SK-N-SH (cell line): ENCODE measurements at regions not wholly inside any gene's neighbourhood (a gene's known extent, or its start where the extent isn't known, plus 50 kb on each side); places are given as distances from the start of the nearest gene placed in this dataset.

Source experiments
- ELF1 ChIP-seq: IDR thresholded peaks from 2 replicates; pipeline ENCODE4 v1.4.0; 2012
- GABPA ChIP-seq: IDR thresholded peaks from 2 replicates; pipeline ENCODE4 v1.4.0; 2012; ENCODE audit warnings: low read depth, mild to moderate bottlenecking
- JUND ChIP-seq: IDR thresholded peaks from 2 replicates; pipeline ENCODE4 v1.4.0; 2012
- SIN3A ChIP-seq: IDR thresholded peaks from 2 replicates; pipeline ENCODE4 v1.6.1; 2012; ENCODE audit warnings: low read depth, mild to moderate bottlenecking, low read length, moderate library complexity, borderline replicate concordance
- SMC3 ChIP-seq: IDR thresholded peaks from 2 replicates; pipeline ENCODE4 v1.6.1; 2012; ENCODE audit warnings: low read depth, low read length, improper control_type of control experiment
- TCF12 ChIP-seq: IDR thresholded peaks from 2 replicates; pipeline ENCODE4 v1.4.0; 2012
- YY1 ChIP-seq: IDR thresholded peaks from 2 replicates; pipeline ENCODE4 v1.4.0; 2012; ENCODE audit warnings: low read depth, mild to moderate bottlenecking
- TF ChIP-seq, protein P1 (sequence below): fragments of 200-600 bp; sonication (generic); IDR thresholded peaks from 2 replicates; pipeline ENCODE4 v1.6.1; 2017; ENCODE audit warnings: antibody characterized with exemption, mild to moderate bottlenecking, moderate library complexity
- TF ChIP-seq, protein P2 (sequence below): IDR thresholded peaks from 2 replicates; pipeline ENCODE4 v1.4.0; 2012; ENCODE audit warnings: low read depth
- TF ChIP-seq, protein P3 (sequence below): fragments of 150-350 bp; IDR thresholded peaks from 2 replicates; pipeline ENCODE4 v1.6.1; 2016; ENCODE audit warnings: mild to moderate bottlenecking, low read depth, low read length
- TF ChIP-seq, protein P4 (sequence below): IDR thresholded peaks from 2 replicates; pipeline ENCODE4 v1.6.1; 2012; ENCODE audit warnings: mild to moderate bottlenecking, low read depth, low read length, moderate library complexity

DNA sequence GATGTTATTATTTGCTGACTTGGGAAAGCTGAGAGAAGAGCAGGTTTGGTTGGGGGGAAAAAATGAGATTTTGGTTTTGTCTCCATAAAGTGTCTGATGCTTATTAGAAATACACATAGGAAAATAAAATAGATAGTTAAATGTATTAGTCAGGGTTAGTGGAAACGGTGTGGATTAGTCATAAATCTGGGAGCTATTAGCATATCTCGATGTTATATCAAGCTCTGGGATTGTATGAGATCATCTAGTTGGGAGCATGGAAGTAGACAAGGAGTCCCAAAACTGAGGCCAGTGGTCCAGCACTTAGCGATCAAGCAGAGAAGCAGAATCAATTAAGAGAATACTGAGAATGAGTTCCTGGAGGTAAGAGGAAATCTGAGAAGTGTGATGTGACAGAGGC, 845.5 kb downstream of the ROBO2 start:
- TF ChIP-seq, protein P1, sequence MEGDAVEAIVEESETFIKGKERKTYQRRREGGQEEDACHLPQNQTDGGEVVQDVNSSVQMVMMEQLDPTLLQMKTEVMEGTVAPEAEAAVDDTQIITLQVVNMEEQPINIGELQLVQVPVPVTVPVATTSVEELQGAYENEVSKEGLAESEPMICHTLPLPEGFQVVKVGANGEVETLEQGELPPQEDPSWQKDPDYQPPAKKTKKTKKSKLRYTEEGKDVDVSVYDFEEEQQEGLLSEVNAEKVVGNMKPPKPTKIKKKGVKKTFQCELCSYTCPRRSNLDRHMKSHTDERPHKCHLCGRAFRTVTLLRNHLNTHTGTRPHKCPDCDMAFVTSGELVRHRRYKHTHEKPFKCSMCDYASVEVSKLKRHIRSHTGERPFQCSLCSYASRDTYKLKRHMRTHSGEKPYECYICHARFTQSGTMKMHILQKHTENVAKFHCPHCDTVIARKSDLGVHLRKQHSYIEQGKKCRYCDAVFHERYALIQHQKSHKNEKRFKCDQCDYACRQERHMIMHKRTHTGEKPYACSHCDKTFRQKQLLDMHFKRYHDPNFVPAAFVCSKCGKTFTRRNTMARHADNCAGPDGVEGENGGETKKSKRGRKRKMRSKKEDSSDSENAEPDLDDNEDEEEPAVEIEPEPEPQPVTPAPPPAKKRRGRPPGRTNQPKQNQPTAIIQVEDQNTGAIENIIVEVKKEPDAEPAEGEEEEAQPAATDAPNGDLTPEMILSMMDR, result no peak
- TF ChIP-seq SMC3 (no peak), ELF1 (no peak), JUND (no peak), SIN3A (no peak), YY1 (no peak), TCF12 (no peak), GABPA (no peak)
- TF ChIP-seq, protein P2, sequence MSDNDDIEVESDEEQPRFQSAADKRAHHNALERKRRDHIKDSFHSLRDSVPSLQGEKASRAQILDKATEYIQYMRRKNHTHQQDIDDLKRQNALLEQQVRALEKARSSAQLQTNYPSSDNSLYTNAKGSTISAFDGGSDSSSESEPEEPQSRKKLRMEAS, result no peak
- TF ChIP-seq, protein P3, sequence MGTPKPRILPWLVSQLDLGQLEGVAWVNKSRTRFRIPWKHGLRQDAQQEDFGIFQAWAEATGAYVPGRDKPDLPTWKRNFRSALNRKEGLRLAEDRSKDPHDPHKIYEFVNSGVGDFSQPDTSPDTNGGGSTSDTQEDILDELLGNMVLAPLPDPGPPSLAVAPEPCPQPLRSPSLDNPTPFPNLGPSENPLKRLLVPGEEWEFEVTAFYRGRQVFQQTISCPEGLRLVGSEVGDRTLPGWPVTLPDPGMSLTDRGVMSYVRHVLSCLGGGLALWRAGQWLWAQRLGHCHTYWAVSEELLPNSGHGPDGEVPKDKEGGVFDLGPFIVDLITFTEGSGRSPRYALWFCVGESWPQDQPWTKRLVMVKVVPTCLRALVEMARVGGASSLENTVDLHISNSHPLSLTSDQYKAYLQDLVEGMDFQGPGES, result no peak
- TF ChIP-seq, protein P4, sequence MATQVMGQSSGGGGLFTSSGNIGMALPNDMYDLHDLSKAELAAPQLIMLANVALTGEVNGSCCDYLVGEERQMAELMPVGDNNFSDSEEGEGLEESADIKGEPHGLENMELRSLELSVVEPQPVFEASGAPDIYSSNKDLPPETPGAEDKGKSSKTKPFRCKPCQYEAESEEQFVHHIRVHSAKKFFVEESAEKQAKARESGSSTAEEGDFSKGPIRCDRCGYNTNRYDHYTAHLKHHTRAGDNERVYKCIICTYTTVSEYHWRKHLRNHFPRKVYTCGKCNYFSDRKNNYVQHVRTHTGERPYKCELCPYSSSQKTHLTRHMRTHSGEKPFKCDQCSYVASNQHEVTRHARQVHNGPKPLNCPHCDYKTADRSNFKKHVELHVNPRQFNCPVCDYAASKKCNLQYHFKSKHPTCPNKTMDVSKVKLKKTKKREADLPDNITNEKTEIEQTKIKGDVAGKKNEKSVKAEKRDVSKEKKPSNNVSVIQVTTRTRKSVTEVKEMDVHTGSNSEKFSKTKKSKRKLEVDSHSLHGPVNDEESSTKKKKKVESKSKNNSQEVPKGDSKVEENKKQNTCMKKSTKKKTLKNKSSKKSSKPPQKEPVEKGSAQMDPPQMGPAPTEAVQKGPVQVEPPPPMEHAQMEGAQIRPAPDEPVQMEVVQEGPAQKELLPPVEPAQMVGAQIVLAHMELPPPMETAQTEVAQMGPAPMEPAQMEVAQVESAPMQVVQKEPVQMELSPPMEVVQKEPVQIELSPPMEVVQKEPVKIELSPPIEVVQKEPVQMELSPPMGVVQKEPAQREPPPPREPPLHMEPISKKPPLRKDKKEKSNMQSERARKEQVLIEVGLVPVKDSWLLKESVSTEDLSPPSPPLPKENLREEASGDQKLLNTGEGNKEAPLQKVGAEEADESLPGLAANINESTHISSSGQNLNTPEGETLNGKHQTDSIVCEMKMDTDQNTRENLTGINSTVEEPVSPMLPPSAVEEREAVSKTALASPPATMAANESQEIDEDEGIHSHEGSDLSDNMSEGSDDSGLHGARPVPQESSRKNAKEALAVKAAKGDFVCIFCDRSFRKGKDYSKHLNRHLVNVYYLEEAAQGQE, result no peak
